SK-N-MC (cell line): ENCODE measurements at regions not wholly inside any gene's neighbourhood (a gene's known extent, or its start where the extent isn't known, plus 50 kb on each side); places are given as distances from the start of the nearest gene placed in this dataset.

Experiments used
- EZH2 ChIP-seq: fragments of 200-600 bp; sonication (generic); IDR thresholded peaks from one replicate; pipeline ENCODE4 v1.6.1; 2017; ENCODE audit warnings: antibody characterized with exemption
- FOXP2 ChIP-seq: optimal IDR thresholded peaks from 2 replicates; pipeline ENCODE3; 2011; ENCODE audit warnings: mild to moderate bottlenecking, moderate library complexity; ENCODE audit not compliant: insufficient read depth; ENCODE audit errors: extremely low read length, control extremely low read depth
- POLR2AphosphoS5 ChIP-seq: IDR thresholded peaks from 2 replicates; pipeline ENCODE4 v1.6.1; 2012; ENCODE audit warnings: mild to moderate bottlenecking, low read depth, low read length, borderline replicate concordance

- TF ChIP-seq POLR2AphosphoS5 (no peak), EZH2 (no peak), FOXP2 (no peak)
Measured at GRCh38 chr10:128901236-128901635, 565.8 kb upstream of the MGMT start.
